Left colon (tissue), 2 donors: ENCODE measurements at regions not wholly inside any gene's neighbourhood (a gene's known extent, or its start where the extent isn't known, plus 50 kb on each side); places are given as distances from the start of the nearest gene placed in this dataset.
"Not testable (repeated sequence)": the region's sequence is repeated elsewhere in the genome, so short reads cannot be mapped to it uniquely, and the experiment has no call there.

Source experiments
- ATAC-seq: fragments of 200-7000 bp; cut with Tn5 transposase; one replicate; pipeline ENCODE4 v1.9.1; 2020; ENCODE audit warnings: mild to moderate bottlenecking, moderate library complexity
- DNase-seq, 2 donors: peaks; one replicate each; pipeline ENCODE4 v3.0.0-alpha.2; 2020
- intact Hi-C, 2 donors: fragments of 100-400 bp; cut with DNase I in 1 of 2; cut with micrococcal nuclease in 1 of 2; formaldehyde crosslinking; loops; one replicate each; pipeline versions ENCODE4 v1.11.2 to v1.14.0; 2022; cut with DNase I, micrococcal nuclease
- donor health status: DM: no; HTN: no; CAD: no.
- donor health status: DM: yes; HTN: yes; CAD: no.

GRCh38 chr10:52571516-52572182, 200.9 kb downstream of the MBL2 start:
- intact Hi-C loops: no loop called here
- ATAC-seq (no peak), DNase-seq (no peak)

DNA sequence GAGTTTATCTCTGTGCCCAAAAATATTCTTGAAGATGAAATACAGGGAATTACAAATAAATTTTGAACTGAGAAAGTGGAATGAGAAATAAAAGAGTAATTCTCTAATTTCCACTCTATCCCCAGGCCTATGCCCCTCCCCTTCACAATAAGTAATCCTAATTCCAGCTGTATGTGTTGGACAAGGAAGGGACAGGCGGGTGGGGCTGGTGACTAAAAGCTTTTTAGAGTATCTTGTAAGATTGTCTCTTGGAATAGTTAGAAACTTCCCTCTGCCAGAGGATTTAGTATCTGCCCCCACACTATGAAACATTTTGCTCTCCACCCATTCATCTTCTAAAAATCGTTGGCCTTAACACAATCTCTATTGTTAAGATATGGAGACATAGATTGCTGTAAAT, 199.2 kb downstream of the MBL2 start:
- no peak for DNase-seq
- intact Hi-C loops: no loop called here
- ATAC-seq: no peak

GRCh38 chr10:52574697-52575096, 197.9 kb downstream of the MBL2 start:
- DNase-seq (no peak), ATAC-seq (no peak)
- intact Hi-C loops: no loop called here

GRCh38 chr10:52577047-52577446, 195.5 kb downstream of the MBL2 start:
- ATAC-seq (no peak), DNase-seq (no peak)
- intact Hi-C loops: no loop called here

- ATAC-seq (no peak), DNase-seq (no peak)
- intact Hi-C loops: no loop called here
These were observed 193.6 kb downstream of the MBL2 start for GRCh38 chr10:52578871-52579405.

GRCh38 chr10:52581636-52582035, 190.9 kb downstream of the MBL2 start:
- ATAC-seq, intact Hi-C loops, DNase-seq: not testable (repeated sequence)

GRCh38 chr10:52583336-52583735, 189.2 kb downstream of the MBL2 start:
- ATAC-seq: no peak
- intact Hi-C loops: no loop called here

DNA sequence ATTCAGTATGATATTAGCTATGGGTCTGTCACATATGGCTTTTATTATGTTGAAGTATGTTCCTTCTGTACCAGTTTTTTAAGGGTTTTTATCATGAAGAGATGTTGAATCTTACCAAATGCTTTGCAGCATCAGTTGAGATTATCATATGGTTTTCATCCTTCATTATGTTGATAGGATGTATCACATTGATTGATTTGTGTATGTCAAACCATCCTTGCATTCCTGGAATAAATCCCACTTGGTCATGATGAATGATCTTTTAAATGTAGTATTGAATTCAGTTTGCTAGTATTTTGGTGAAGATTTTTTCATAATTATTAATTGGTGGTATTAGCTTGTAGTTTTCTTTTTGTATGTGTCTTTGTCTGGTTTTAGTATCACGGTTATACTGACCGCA, 185.9 kb downstream of the MBL2 start:
- no peak for ATAC-seq
- intact Hi-C loops: no loop called here
- no peak for DNase-seq

More at GRCh38 chr10:52583336-52583735, 189.2 kb downstream of the MBL2 start:
- no peak for DNase-seq

DNA sequence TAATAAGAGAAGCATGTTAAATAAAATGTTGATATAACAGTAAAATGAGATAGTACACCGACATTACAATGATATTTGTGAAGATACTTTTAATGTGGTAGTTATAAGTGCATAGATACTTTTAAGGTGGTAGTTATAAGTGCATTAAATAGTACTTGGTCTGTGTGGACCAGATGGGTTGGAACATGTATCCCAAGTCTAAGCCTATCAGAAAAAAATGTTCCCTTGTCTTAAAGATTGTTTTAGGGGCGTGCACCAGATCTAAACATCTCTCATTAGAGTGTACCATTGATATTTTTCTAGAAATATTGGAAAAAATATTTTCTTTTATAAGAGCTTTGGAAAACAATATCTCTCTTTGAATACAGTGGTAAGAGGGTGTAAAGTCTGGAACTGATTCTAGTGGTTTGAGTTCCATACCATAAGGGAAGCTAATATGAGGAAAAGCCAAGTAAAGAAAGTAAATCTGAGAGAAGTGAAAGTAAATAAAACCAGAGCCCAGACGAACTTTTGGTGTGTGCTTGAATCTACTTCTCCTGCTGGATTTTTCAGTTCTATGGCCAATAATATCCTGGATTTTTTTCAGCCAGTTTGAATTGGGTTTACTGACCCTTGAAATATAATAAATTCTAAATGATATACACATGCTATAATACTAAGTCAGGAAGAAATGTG, 175.3 kb downstream of the MBL2 start:
- ATAC-seq (no peak), DNase-seq (no peak)
- intact Hi-C loops: no loop called here

- DNase-seq (no peak), ATAC-seq (no peak)
- intact Hi-C loops: no loop called here
These were observed 173.6 kb downstream of the MBL2 start for GRCh38 chr10:52598936-52599335.

GRCh38 chr10:52599551-52600200, 172.9 kb downstream of the MBL2 start:
- DNase-seq (no peak), ATAC-seq (no peak)
- intact Hi-C loops: no loop called here

- intact Hi-C loops, DNase-seq, ATAC-seq: not testable (repeated sequence)
These were observed 168.5 kb downstream of the MBL2 start for GRCh38 chr10:52604131-52604530.

GRCh38 chr10:52609071-52609470, 163.5 kb downstream of the MBL2 start:
- intact Hi-C loops: no loop called here
- no peak for DNase-seq
- ATAC-seq: no peak

GRCh38 chr10:52609626-52610240, 162.9 kb downstream of the MBL2 start:
- no peak for DNase-seq
- intact Hi-C loops: no loop called here
- no peak for ATAC-seq

GRCh38 chr10:52615331-52615730, 157.3 kb downstream of the MBL2 start:
- intact Hi-C loops: no loop called here
- DNase-seq: no peak

GRCh38 chr10:52615756-52616394, 156.7 kb downstream of the MBL2 start:
- DNase-seq (no peak), ATAC-seq (no peak)
- intact Hi-C loops: no loop called here

More at GRCh38 chr10:52615331-52615730, 157.3 kb downstream of the MBL2 start:
- no peak for ATAC-seq

GRCh38 chr10:52616395-52616764, 156.2 kb downstream of the MBL2 start:
- no peak for DNase-seq
- ATAC-seq: no peak
- intact Hi-C loops: no loop called here

DNA sequence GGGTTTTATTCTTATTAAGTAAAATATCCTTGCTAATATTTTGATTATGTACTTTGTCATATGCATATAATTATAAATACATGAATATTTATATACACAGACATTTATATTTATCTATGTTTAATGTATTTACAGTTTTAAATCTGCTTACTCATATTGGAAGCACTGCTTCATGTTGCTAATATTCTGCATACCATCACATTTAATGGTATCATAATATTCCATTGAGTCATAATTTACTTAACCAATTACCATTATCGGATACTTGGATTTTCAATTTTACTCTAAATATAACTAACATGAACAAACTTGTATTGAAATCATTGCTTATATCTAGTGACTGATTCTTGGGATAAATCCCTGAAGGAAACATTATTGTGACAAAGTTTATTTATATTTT, 155.2 kb downstream of the MBL2 start:
- intact Hi-C loops: no loop called here
- ATAC-seq: no peak
- DNase-seq: no peak

DNA sequence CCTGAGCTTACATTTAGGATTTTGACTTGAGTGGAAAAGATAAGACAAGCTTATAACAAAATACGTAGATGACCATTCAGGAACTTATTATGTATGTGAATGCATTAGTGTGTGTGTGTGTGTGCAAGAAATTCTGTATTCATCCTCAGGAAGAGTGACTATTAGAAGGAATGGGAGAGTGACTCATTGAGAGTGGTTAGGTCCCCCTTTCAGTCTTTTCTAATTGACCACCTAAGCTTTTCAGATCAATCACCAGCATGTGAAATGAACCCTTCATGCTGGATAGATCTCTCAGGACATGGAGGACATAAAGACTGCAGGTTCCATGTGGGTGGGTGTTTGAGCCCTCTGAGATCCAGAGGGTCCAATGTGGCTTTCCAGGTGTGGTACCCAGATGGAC, 153.5 kb downstream of the MBL2 start:
- ATAC-seq (no peak), DNase-seq (no peak)
- intact Hi-C loops: no loop called here
